PFSK-1 (cell line): ENCODE measurements at regions not wholly inside any gene's neighbourhood (a gene's known extent, or its start where the extent isn't known, plus 50 kb on each side); places are given as distances from the start of the nearest gene placed in this dataset.

Source experiments
- FOXP2 ChIP-seq: optimal IDR thresholded peaks from 2 replicates; pipeline ENCODE3; 2011; ENCODE audit warnings: borderline replicate concordance, control low read depth, inconsistent platforms; ENCODE audit not compliant: insufficient read depth; ENCODE audit errors: extremely low read length, extremely low read depth
- POLR2AphosphoS5 ChIP-seq: IDR thresholded peaks from 2 replicates; pipeline ENCODE4 v1.6.1; 2012; ENCODE audit warnings: low read depth, mild to moderate bottlenecking, control low read depth, low read length, moderate library complexity
- REST ChIP-seq, 2 experiments: IDR thresholded peaks; 2 replicates each; pipeline versions ENCODE4 v1.6.1 to v1.8.0; 2011 to 2012; ENCODE audit warnings: low read depth in 2 of 2, low read length in 2 of 2, control low read depth in 1 of 2, inconsistent platforms in 1 of 2, mild to moderate bottlenecking in 1 of 2, moderate library complexity in 1 of 2; ENCODE audit not compliant: insufficient read depth in 1 of 2
- SIN3A ChIP-seq: IDR thresholded peaks from 2 replicates; pipeline ENCODE4 v1.6.1; 2012; ENCODE audit warnings: mild to moderate bottlenecking, low read length, moderate library complexity, borderline replicate concordance; ENCODE audit not compliant: insufficient read depth
- TAF1 ChIP-seq: IDR thresholded peaks from 2 replicates; pipeline ENCODE4 v1.6.1; 2012; ENCODE audit warnings: low read length, control low read depth, borderline replicate concordance; ENCODE audit not compliant: insufficient read depth

GRCh38 chr10:131020775-131021174 lies 290.7 kb downstream of the TCERG1L start:
- TF ChIP-seq FOXP2 (no peak), POLR2AphosphoS5 (no peak)

- TF ChIP-seq TAF1 (no peak), SIN3A (no peak), REST (IDR thresholded peaks at IDR 0.05; ENCODE audit: insufficient read depth in 1 of 2, low read depth in 2 of 2, low read length in 2 of 2) (no peak), POLR2AphosphoS5 (no peak), FOXP2 (no peak)
Measured at GRCh38 chr10:131021246-131021895, 290.1 kb downstream of the TCERG1L start.

GRCh38 chr10:131021969-131022368 lies 289.6 kb downstream of the TCERG1L start:
- TF ChIP-seq FOXP2 (no peak), POLR2AphosphoS5 (no peak), REST (IDR thresholded peaks at IDR 0.05; ENCODE audit: insufficient read depth in 1 of 2, low read depth in 2 of 2, low read length in 2 of 2) (no peak), SIN3A (no peak), TAF1 (no peak)

- TF ChIP-seq REST (IDR thresholded peaks at IDR 0.05; ENCODE audit: insufficient read depth in 1 of 2, low read depth in 2 of 2, low read length in 2 of 2) (no peak), FOXP2 (no peak), POLR2AphosphoS5 (no peak), SIN3A (no peak)
Measured at GRCh38 chr10:131022369-131022768, 289.2 kb downstream of the TCERG1L start.

GRCh38 chr10:131022981-131023380 lies 288.5 kb downstream of the TCERG1L start:
- no peak for TF ChIP-seq TAF1
- no peak for TF ChIP-seq REST (IDR thresholded peaks at IDR 0.05; ENCODE audit: insufficient read depth in 1 of 2, low read depth in 2 of 2, low read length in 2 of 2)
- no peak for TF ChIP-seq POLR2AphosphoS5
- TF ChIP-seq SIN3A: no peak
- TF ChIP-seq FOXP2: no peak
